ENCODE measurements at regions not wholly inside any gene's neighbourhood (a gene's known extent, or its start where the extent isn't known, plus 50 kb on each side); places are given as distances from the start of the nearest gene placed in this dataset.

- TF ChIP-seq POLR2A (IDR thresholded peaks at IDR 0.05), result no peak
- TF ChIP-seq, protein P1, sequence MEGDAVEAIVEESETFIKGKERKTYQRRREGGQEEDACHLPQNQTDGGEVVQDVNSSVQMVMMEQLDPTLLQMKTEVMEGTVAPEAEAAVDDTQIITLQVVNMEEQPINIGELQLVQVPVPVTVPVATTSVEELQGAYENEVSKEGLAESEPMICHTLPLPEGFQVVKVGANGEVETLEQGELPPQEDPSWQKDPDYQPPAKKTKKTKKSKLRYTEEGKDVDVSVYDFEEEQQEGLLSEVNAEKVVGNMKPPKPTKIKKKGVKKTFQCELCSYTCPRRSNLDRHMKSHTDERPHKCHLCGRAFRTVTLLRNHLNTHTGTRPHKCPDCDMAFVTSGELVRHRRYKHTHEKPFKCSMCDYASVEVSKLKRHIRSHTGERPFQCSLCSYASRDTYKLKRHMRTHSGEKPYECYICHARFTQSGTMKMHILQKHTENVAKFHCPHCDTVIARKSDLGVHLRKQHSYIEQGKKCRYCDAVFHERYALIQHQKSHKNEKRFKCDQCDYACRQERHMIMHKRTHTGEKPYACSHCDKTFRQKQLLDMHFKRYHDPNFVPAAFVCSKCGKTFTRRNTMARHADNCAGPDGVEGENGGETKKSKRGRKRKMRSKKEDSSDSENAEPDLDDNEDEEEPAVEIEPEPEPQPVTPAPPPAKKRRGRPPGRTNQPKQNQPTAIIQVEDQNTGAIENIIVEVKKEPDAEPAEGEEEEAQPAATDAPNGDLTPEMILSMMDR (IDR thresholded peaks at IDR 0.05), result peak in 2 of 6 experiments; percentile 34 to 35
- Histone ChIP-seq H3K4me1 (no peaks in the 10 kb centered on the region), H3K36me3 (no peaks in the 10 kb centered on the region), H3K9me3 (no peaks in the 10 kb centered on the region), H3K4me3 (no peak overlapping the region), H3K27ac (no peak overlapping the region), H3K27me3 (no peaks in the 10 kb centered on the region)
- DNase-seq, result no peak
Measured at GRCh38 chr17:70629902-70630301, 460.6 kb downstream of the KCNJ2 start.

- DNase-seq, result no peak
- H3K4me3 ChIP-seq, result no peak overlapping the region
- H3K4me1 ChIP-seq, result no peaks in the 10 kb centered on the region
- no peaks in the 10 kb centered on the region for H3K27me3 ChIP-seq
- H3K36me3 ChIP-seq, result no peaks in the 10 kb centered on the region
- no peak overlapping the region for H3K27ac ChIP-seq
- TF ChIP-seq POLR2A (IDR thresholded peaks at IDR 0.05), result no peak
- TF ChIP-seq, protein P1 (IDR thresholded peaks at IDR 0.05), result peak in 5 of 6 experiments; percentile 62 to 93 (median 86)
- H3K9me3 ChIP-seq, result no peaks in the 10 kb centered on the region
Measured at GRCh38 chr17:70636517-70637133, 467.3 kb downstream of the KCNJ2 start.

- H3K27ac ChIP-seq, result no peak overlapping the region
- no peaks in the 10 kb centered on the region for H3K9me3 ChIP-seq
- no peaks in the 10 kb centered on the region for H3K27me3 ChIP-seq
- no peaks in the 10 kb centered on the region for H3K36me3 ChIP-seq
- no peak for DNase-seq
- H3K4me3 ChIP-seq, result no peak overlapping the region
- no peak for TF ChIP-seq POLR2A (IDR thresholded peaks at IDR 0.05)
- TF ChIP-seq, protein P1 (IDR thresholded peaks at IDR 0.05), result no peak
- H3K4me1 ChIP-seq, result no peaks in the 10 kb centered on the region
Measured at GRCh38 chr17:70642059-70642458, 472.7 kb downstream of the KCNJ2 start.

DNA sequence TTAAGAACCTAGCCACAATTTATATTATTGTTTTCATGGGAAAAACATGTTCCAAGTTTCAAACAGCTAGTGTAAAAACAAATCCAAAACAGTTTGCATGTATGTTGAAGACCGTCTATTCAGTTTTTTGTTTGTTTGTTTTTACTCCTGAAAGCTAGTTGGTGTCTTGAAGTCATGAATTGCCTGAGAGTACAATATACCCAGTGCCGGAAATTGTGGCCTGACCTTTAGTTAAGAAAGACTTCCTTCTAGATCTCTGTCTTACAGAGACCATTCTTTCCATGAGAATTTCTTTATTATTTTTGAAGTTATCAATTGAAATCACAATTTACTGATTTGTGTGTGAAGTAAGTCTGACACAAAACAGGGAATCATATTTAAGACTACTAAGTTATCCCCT is 474.8 kb downstream of the KCNJ2 start:
- TF ChIP-seq, protein P1 (IDR thresholded peaks at IDR 0.05), result no peak
- TF ChIP-seq POLR2A (IDR thresholded peaks at IDR 0.05), result no peak
- Histone ChIP-seq H3K36me3 (no peaks in the 10 kb centered on the region), H3K27ac (no peak overlapping the region), H3K27me3 (no peaks in the 10 kb centered on the region), H3K9me3 (no peaks in the 10 kb centered on the region), H3K4me1 (no peaks in the 10 kb centered on the region), H3K4me3 (no peak overlapping the region)
- DNase-seq, result no peak

DNA sequence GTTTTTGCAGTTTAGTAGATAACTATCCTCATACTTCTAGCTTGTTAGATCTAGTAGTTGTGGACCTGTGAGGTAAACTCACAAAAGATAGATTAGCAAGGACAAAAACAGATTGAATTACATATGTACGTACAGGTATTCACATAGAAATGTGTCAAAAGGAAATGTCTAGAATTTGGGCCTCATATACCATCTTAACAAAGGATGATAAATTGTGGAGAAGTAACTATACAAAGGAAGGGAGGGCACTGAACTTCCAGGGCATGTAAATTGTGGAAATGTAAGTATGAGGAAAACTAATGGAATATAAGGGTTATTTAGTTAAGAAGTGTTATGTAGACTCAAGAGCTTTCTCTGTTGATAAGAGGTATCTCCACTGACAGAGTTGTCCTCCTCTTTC is 477.3 kb downstream of the KCNJ2 start:
- Histone ChIP-seq H3K27ac (no peak overlapping the region), H3K27me3 (no peaks in the 10 kb centered on the region), H3K9me3 (no peaks in the 10 kb centered on the region), H3K36me3 (no peaks in the 10 kb centered on the region), H3K4me3 (no peak overlapping the region), H3K4me1 (no peaks in the 10 kb centered on the region)
- TF ChIP-seq, protein P1 (IDR thresholded peaks at IDR 0.05), result no peak
- TF ChIP-seq POLR2A (IDR thresholded peaks at IDR 0.05), result no peak
- DNase-seq, result no peak

GRCh38 chr17:70648166-70648565 is 478.8 kb downstream of the KCNJ2 start:
- no peaks in the 10 kb centered on the region for H3K27me3 ChIP-seq
- TF ChIP-seq POLR2A (IDR thresholded peaks at IDR 0.05), result no peak
- TF ChIP-seq, protein P1 (IDR thresholded peaks at IDR 0.05), result no peak
- H3K4me3 ChIP-seq, result no peak overlapping the region
- no peak for DNase-seq
- no peaks in the 10 kb centered on the region for H3K9me3 ChIP-seq
- no peaks in the 10 kb centered on the region for H3K4me1 ChIP-seq
- no peaks in the 10 kb centered on the region for H3K36me3 ChIP-seq
- no peak overlapping the region for H3K27ac ChIP-seq

All from Peyer's patch (tissue), 4 donors.